CD4-positive, alpha-beta T cell treated with Interleukin-15 for 1 hour (primary cell): ENCODE measurements at regions not wholly inside any gene's neighbourhood (a gene's known extent, or its start where the extent isn't known, plus 50 kb on each side); places are given as distances from the start of the nearest gene placed in this dataset.

Experiments used
- DNase-seq: peaks from one replicate; pipeline ENCODE4 v3.0.0-alpha.2; 2020

DNA sequence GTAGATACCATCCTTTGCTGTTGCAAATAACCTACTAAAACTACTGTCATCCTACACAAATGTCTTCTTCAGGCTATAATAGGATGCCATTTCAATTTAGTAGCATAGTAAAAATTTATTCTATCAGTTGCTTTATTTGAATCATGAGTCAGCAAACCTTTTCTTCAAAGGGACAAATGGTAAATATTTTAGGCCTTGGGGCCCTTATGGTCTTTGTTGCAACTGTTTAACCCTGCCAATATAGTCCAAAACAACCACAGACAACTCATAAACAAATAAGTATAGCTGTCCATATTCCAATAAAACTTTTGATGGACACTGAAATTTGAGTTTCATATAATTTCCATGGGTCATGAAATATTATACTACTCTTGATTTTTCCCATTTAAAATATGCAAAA lies 54.0 kb upstream of the CCBE1 start:
- DNase-seq: no peak

DNA sequence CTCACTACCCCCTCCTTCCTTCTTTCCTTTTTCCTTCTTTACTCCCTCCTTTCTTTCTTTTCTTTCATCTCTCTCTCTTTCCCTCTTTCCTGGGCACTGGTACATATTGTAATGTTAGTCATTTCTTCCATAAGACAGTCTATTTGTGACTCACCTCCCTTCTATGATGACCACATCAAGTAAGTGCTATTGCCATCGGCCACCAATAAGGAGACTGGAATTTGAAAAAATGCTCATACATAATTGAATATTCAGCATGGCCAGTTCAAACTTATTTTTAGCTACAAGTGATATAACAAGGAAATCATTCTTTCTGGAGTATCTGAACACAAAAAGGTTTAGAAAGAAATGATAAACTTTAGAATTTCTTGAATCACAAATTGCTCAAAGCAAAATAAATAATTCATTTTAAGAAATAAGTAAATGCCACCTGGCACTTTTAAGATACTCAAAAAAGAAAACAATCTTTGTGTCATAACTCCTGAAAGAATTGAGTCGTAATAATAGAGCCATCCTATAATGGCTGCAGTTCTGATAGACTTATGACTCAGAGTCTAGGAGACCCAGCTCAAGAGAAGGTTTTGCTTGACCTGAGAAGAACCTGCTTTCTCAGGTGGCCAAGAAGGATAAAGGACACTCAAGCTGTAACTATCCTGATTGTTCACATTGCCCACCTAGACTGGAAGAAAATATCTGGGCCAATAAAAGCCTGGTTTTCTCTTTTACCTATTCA lies 51.6 kb upstream of the CCBE1 start:
- no peak for DNase-seq
